ENCODE measurements at regions not wholly inside any gene's neighbourhood (a gene's known extent, or its start where the extent isn't known, plus 50 kb on each side); places are given as distances from the start of the nearest gene placed in this dataset.
"Not testable (repeated sequence)": the region's sequence is repeated elsewhere in the genome, so short reads cannot be mapped to it uniquely, and the experiment has no call there.

DNA sequence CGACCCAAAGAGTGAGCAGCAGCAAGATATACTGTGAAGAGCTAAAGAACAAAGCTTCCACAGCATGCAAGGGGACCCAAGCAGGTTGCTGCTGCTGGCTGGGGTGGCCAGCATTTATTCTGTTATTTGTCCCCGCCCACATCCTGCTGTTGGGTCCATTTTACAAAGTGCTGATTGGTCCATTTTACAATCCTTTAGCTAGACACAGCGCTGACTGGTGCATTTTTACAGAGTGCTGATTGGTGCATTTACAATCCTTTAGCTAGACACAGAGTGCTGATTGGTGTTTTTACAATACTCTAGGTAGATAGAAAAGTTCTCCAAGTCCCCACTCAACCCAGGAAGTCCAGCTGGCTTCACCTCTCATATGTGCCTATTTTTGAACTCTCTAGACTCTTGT lies 596.0 kb upstream of the CNTN5 start:
- TF ChIP-seq, protein P1, sequence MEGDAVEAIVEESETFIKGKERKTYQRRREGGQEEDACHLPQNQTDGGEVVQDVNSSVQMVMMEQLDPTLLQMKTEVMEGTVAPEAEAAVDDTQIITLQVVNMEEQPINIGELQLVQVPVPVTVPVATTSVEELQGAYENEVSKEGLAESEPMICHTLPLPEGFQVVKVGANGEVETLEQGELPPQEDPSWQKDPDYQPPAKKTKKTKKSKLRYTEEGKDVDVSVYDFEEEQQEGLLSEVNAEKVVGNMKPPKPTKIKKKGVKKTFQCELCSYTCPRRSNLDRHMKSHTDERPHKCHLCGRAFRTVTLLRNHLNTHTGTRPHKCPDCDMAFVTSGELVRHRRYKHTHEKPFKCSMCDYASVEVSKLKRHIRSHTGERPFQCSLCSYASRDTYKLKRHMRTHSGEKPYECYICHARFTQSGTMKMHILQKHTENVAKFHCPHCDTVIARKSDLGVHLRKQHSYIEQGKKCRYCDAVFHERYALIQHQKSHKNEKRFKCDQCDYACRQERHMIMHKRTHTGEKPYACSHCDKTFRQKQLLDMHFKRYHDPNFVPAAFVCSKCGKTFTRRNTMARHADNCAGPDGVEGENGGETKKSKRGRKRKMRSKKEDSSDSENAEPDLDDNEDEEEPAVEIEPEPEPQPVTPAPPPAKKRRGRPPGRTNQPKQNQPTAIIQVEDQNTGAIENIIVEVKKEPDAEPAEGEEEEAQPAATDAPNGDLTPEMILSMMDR (IDR thresholded peaks at IDR 0.05; ENCODE audit: low read depth, low read length): not testable (repeated sequence)
- not testable (repeated sequence) for TF ChIP-seq MYC (IDR thresholded peaks at IDR 0.05; ENCODE audit: low read depth, low read length)

Measured in NB4 (cell line).